GM19395 (cell line): ENCODE measurements at regions not wholly inside any gene's neighbourhood (a gene's known extent, or its start where the extent isn't known, plus 50 kb on each side); places are given as distances from the start of the nearest gene placed in this dataset.

Experiments used
- ATAC-seq: cut with Tn5 transposase; IDR thresholded peaks from one replicate; pipeline ENCODE4 v1.9.1; 2021; ENCODE audit warnings: mild to moderate bottlenecking, moderate library complexity; ENCODE audit not compliant: unreplicated experiment

GRCh38 chr10:76735866-76736265 is 901.7 kb downstream of the KCNMA1 start:
- ATAC-seq, result no peak

- ATAC-seq, result no peak
These were observed 904.1 kb downstream of the KCNMA1 start for GRCh38 chr10:76733441-76733936.

GRCh38 chr10:76732306-76732705 is 905.3 kb downstream of the KCNMA1 start:
- no peak for ATAC-seq

GRCh38 chr10:76729841-76730487 is 907.6 kb downstream of the KCNMA1 start:
- ATAC-seq, result no peak

- ATAC-seq, result no peak
These were observed 908.3 kb downstream of the KCNMA1 start for GRCh38 chr10:76729346-76729745.

- ATAC-seq, result no peak
These were observed 910.6 kb downstream of the KCNMA1 start for GRCh38 chr10:76727038-76727437.

- no peak for ATAC-seq
These were observed 913.8 kb downstream of the KCNMA1 start for GRCh38 chr10:76723844-76724243.

- ATAC-seq, result no peak
These were observed 915.6 kb downstream of the KCNMA1 start for GRCh38 chr10:76721891-76722505.

GRCh38 chr10:76719006-76719405 is 918.6 kb downstream of the KCNMA1 start:
- ATAC-seq, result no peak

- no peak for ATAC-seq
These were observed 920.5 kb downstream of the KCNMA1 start for GRCh38 chr10:76717141-76717540.

- ATAC-seq, result no peak
These were observed 926.2 kb downstream of the KCNMA1 start for GRCh38 chr10:76711222-76711997.

GRCh38 chr10:76700241-76700640 is 937.4 kb downstream of the KCNMA1 start:
- ATAC-seq, result no peak

GRCh38 chr10:76697923-76698322 is 939.7 kb downstream of the KCNMA1 start:
- ATAC-seq, result no peak

GRCh38 chr10:76695069-76695468 is 942.5 kb downstream of the KCNMA1 start:
- no peak for ATAC-seq

- no peak for ATAC-seq
These were observed 951.4 kb downstream of the KCNMA1 start for GRCh38 chr10:76686201-76686600.

- no peak for ATAC-seq
These were observed 952.6 kb downstream of the KCNMA1 start for GRCh38 chr10:76684968-76685367.

GRCh38 chr10:76681153-76681552 is 956.5 kb downstream of the KCNMA1 start:
- no peak for ATAC-seq

GRCh38 chr10:76679030-76679429 is 958.6 kb downstream of the KCNMA1 start:
- no peak for ATAC-seq

GRCh38 chr10:76675951-76676587 is 961.5 kb downstream of the KCNMA1 start:
- no peak for ATAC-seq

- ATAC-seq, result no peak
These were observed 962.1 kb downstream of the KCNMA1 start for GRCh38 chr10:76675561-76675950.
